CD4-positive, alpha-beta T cell treated with Interleukin-4 for 1 hour (primary cell): ENCODE measurements at regions not wholly inside any gene's neighbourhood (a gene's known extent, or its start where the extent isn't known, plus 50 kb on each side); places are given as distances from the start of the nearest gene placed in this dataset.

Experiments
- DNase-seq, 2 donors: peaks; one replicate each; pipeline ENCODE4 v3.0.0-alpha.2; 2020 to 2022

DNA sequence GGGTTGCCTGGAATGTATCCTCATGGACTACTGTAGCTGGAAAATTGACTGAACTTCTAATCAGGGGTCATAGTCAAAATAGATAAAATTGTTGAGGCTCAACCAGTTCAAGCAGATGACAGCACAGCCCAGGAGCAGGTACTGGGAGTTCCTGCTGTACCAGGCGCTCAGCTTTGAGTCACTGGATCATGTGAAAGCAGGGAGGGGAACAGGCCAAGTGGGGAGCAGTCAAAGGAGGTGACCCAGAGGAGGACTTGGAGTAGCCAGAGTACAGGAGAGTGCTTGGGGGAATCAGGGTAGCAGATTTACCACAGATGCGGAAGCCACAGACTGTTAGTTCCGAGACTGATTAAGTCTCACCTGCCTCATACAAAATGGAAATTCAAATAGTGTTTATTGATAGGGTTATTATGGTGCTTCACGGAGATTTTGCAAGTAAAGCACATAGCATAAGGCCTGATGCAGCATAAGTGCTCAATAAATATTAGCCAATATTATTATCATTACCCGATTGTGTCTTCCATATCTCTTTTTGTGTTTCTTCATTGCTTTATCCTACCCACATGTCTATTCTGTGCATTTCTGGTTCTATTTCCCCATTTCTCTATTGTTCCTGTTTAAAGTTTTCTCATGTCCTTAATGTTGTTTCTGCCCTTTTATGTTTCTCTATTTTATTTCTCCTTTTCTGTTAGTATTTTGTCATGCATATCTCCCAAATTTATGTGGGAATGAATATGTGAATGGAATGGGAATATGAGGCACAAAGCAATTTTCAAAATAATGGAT lies 369.2 kb upstream of the MCTP2 start:
- DNase-seq: peak in 1 of 2 donors; percentile 28

DNA sequence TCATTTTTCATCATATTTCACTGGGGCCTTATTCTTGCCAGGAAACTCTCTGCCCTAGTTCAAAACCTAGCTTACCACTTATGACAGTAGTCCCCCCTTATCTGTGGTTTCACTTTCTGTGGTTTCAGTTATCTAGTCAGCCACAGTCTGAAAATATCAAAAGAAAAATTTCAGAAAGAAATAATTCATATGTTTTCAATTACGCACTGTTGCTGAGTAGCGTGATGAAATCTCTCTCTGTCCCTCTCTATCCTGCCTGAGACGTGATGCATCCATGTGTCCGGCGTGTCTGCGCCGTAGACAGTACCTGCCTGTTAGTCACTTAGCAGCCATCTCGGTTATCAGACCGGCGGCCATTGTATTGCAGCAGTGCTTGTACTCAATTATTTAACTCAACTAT lies 369.9 kb upstream of the MCTP2 start:
- DNase-seq: no peak

DNA sequence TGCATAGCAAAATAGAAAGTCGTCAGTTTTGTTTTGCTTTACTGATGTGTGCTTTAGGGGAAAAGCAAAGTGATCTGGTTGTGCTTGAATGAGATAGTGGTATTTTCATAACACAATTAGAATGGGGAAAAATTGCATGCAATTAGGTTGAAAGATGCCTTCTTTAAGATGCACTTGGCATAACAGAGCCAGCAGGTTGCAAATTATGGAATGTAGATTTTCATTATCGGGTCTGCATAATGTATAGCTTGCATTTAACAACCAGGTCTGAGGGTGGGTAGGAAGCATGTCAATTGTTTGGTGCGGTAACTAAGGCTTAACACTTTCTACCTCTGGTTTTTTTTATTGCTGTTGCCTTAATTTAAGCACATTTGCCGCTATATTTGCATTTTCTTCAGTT lies 370.7 kb upstream of the MCTP2 start:
- DNase-seq: no peak

DNA sequence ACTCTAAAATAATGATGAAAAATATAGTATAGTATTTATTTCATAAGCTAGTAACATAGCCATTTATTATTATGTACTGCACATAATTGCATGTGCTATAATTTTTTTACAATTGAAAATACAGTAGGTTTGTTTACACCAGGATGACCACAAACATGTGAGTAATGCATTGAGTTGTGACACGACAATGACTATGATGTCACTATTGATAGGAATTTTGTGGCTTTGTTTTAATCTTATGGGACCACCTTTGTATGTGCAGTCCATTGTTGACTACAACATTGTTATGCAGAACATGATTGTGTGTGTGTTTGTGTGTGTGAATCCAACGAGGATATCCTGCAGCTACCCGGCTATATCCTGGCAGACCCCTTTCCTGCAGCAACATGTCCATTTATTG lies 372.2 kb upstream of the MCTP2 start:
- no peak for DNase-seq

GRCh38 chr15:93855181-93855826 lies 376.1 kb upstream of the MCTP2 start:
- no peak for DNase-seq

- DNase-seq: no peak
Measured at GRCh38 chr15:93854088-93854487, 377.3 kb upstream of the MCTP2 start.

DNA sequence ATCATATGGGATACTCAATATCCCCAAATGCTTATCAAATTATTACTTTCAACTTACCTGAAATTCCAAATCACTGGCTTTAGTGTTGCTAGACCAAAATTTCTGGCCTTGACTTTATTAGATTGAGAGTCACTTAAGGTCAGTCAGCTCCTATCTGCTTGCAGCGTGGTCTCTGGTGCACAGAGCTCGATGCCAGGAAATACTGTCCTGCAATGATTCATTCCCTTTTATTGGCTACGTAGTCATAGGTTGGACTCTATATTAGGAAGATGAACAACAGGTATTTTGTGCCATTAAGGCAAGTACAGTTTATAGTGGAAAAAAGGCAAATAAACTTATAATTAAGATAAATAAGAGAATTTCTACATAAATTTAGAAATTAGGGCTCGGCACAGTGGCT lies 378.6 kb upstream of the MCTP2 start:
- no peak for DNase-seq

DNA sequence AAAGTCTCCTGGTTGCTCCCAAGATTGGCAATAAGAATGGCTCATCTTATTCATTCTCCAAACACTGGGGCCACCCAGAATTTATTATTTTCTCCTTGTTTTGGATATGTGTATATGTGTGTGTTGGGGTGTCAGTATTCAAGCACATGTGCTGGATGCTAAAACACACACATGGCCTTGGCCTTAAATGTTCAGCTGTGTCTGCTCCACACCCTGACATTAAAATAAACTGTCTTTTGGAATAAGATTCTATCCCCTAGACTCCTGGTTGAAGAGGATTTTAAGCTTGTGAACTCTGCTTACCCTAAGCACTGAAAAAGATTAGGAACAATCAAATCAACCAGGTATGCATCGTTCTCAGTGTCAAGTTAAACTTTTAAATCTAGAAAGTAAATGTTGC lies 382.9 kb upstream of the MCTP2 start:
- no peak for DNase-seq

DNA sequence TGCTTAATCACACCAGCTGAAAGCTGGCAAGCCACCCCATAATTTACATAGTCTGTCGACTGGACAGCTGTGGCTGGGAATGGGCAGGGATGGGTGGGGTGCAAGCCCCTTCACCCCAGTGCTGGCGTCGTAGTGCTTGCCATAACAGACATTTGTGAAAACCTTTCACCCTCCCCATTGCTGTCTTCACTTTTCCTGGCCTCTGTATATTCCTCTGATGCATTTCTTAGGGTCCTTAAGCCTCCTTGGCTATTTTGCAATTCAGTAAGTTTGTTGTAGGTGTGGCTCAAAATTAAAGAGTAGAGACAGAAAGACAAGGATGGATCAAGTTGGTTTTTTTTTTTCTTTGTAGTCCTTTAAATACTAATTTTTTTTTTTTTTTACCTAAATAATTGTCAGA lies 383.3 kb upstream of the MCTP2 start:
- no peak for DNase-seq

DNA sequence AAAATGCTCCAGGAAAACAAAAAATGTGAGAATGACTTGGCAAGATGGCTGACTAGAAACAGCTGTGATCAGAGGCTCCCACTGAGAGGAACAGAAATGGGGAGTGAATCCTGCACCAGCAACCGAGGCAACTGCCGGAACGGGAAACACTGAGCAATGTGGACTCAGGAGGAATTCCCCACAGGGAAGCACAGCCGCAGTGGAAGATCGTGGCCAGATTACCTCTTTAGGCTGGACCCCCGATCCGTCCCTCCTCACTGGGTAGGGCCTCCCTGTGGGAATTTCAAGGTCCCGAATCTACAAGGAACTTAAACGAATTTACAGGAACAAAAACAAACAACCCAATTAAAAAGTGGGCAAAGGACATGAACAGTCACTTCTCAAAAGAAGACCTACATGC lies 385.2 kb upstream of the MCTP2 start:
- DNase-seq: no peak

DNA sequence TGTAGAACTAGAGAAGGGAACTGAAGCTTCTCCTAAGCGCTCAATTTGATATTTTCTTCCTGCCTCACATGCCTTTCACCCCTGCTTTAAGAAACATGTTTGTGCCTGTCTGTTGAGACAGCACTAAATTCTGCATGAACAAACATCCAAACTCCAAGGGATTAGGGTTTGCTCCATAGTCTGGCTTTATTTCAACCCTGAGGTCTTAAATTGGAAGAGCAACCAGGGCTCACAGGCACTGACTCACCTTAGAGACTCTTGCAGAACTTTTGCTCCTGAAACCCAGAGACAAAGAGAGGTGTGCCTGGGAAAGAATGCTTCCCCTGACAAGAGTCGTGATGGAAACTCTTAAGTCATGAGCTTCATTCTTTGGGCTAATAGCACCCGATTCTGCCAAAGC lies 393.9 kb upstream of the MCTP2 start:
- DNase-seq: no peak

DNA sequence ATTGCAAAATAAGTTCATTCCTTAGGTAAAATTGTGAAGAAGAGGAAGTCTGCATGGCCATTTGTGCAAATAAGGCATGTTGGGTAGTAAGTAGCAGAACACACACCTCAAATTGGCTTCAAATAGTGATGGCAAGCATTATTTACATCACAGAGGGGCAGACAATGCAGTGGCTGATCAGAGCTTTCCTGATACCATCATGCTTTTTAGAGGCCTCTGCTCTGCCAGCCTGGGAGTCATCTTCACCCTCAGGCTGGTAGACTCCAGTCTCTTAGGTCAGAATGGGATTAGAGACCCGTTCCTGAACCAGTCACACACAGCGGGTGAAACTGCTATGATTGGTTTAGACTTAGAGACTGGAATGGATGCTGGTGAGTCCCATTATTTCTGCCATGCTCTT lies 396.0 kb upstream of the MCTP2 start:
- no peak for DNase-seq

- no peak for DNase-seq
Measured at GRCh38 chr15:93831641-93832040, 399.7 kb upstream of the MCTP2 start.

DNA sequence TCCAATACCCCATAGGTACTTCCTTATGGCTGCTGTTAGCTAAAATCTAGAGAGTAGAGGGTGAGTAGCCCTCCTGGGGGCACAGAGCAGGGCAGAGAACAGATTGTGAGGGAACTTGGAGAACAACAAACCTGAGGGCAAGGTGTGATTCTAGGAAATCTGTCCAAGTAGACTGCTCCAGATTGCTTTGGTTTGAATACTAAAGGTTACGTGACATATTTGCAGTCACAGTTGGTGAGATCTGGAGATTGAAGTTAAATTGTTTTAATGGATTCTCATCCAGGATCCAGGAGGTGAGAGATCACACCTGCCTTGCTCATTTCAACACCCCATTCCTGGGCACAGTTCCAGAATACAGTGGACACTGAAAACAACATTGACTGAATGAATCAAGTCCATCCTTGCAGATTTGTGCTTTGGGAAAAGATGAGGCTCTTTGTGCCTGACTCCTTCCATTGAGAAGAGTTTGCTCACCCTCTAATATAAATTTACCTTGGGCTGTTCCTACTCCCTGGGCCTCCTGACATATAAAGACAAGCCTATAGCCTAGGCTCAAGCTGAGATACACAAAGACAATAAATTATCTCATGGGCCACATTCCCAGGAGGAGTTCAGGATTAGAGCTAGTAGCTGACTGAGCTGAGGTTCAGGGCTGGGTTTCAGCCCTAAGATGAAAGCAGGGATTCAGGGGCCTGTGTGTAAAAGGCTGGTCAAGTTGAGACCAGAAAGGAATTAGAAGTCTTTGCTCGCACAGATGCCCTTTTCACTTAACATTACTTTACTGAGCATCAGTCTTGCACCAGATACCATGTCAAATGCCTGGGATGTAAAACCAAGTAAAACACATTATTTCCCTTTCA lies 400.9 kb upstream of the MCTP2 start:
- DNase-seq: no peak

DNA sequence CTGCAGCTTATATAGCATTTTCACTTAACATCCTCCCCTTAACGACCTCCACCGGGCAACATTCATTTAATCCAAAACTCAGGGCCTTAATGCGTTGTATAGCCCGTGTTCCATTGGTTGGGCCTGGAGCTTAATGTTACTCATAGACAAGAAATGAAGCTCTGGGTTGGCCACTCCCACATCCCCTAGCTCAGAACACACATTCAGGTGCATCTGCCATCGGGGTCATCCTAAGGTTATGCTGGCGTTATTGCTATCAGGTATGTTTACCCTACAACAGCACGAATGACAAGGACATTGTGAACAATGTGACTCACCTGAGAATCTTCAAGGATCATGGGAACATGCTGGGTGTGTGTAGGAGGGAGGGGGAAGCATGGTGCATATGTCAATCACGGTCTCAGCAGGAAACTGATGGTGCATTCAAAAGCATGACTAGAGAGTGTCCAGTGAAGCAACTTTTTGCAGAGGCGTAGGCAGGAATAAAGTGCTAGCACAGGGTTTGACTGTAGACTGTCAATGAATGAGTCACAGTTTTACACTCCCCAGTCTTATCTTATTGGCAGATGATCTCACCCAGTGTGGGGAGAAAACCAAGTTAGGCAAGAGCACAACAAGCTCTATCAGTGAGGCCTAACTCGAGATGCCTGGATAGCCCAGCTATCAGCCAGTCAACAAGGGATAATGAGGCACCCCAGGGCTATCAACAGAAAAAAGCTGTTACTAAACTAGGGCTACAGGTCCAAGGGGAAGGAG lies 402.1 kb upstream of the MCTP2 start:
- DNase-seq: no peak

DNA sequence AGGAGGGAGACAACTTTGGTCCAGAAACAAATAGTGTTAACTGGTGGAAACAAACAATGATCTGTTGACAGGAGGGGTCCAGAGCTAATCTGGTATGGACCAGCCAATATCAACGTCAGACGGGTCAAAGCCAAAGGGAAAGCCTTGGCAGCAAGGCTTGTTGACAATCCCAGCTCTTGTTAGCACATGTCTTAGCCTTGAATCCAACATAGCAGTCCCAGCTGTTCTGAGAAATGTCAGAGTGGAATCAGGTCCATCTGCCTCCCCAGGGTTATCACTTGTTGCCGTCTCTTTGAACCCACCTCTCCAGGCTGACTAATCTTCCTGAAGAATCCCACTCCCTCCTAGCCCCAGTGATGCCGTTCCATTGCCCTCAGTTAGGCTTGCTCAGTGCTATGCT lies 404.6 kb upstream of the MCTP2 start:
- DNase-seq: no peak

DNA sequence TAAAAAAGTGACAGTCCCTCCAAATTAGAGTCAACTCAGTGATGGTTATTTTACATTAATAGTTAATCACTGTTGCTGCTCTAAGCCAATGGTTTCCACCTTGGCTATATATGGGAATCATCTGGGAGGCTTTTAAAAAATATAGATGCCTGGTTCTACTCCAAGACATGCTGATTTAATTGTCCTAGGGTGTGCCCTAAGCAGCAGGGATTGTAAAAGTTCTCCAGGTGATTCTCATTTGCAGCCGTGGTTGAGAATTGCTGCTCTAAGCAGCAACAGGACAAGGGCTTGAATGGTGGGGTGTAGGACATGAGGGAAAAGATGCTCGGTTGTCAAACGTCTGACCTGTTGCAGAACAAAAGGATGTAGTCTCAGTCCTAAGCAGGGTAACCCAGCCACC lies 405.1 kb upstream of the MCTP2 start:
- no peak for DNase-seq

GRCh38 chr15:93825682-93826081 lies 405.7 kb upstream of the MCTP2 start:
- DNase-seq: no peak

- DNase-seq: no peak
Measured at GRCh38 chr15:93823971-93824913, 407.1 kb upstream of the MCTP2 start.

DNA sequence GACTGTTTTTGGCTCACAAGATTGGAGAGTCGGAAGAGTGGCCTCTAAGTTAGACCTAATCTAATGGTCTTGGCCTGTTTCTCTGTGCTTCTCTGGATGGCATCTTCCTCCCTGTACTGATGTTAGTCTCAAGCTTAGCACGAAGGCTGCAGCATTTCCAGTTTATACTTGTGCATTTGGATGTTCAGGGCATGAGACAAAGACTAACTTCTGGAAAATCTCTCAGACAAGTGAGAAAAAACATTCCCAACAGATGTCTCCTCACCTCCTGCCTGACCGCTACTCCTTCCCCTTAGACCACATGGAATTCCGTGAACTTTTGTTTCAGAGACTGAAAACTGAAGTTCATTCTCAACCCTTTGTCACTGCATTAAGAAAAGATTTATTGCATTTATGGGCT lies 410.8 kb upstream of the MCTP2 start:
- no peak for DNase-seq

GRCh38 chr15:93819826-93820225 lies 411.5 kb upstream of the MCTP2 start:
- no peak for DNase-seq

- no peak for DNase-seq
Measured at GRCh38 chr15:93816815-93817214, 414.5 kb upstream of the MCTP2 start.
